ENCODE measurements at regions not wholly inside any gene's neighbourhood (a gene's known extent, or its start where the extent isn't known, plus 50 kb on each side); places are given as distances from the start of the nearest gene placed in this dataset.

GRCh38 chr10:107471911-107472310, 307.4 kb upstream of the SORCS1 start:
- WGBS, 2 donors = 4 to 5% methylated on average over 2 of the region's 2 CpGs
- Histone ChIP-seq H3K27me3 (ENCODE audit: control insufficient read depth in 1 of 2, insufficient read depth in 2 of 2, low read length in 1 of 2) (no peaks in the 10 kb centered on the region), H3K36me3 (ENCODE audit: control insufficient read depth in 1 of 2, insufficient read depth in 2 of 2, low read length in 1 of 2) (no peaks in the 10 kb centered on the region), H3K4me3 (ENCODE audit: low read length in 2 of 2) (no peak overlapping the region), H3K27ac (ENCODE audit: low read depth in 1 of 2, low read length in 2 of 2) (no peak overlapping the region), H3K9me3 (ENCODE audit: control insufficient read depth, low read length) (no peaks in the 10 kb centered on the region), H3K4me1 (ENCODE audit: control insufficient read depth in 1 of 2, insufficient read depth in 2 of 2, low read length in 2 of 2) (no peaks in the 10 kb centered on the region)
- intact Hi-C loops (cut with DNase I) = no loop called here
- no peak for DNase-seq
- no peak for ATAC-seq (ENCODE audit: low FRiP score)

- intact Hi-C loops (cut with DNase I) = no loop called here
- ATAC-seq (ENCODE audit: low FRiP score) (no peak), DNase-seq (no peak)
- H3K4me3 ChIP-seq (ENCODE audit: low read length in 2 of 2) = no peak overlapping the region
- H3K4me1 ChIP-seq (ENCODE audit: control insufficient read depth in 1 of 2, insufficient read depth in 2 of 2, low read length in 2 of 2) = no peaks in the 10 kb centered on the region
- no peak overlapping the region for H3K27ac ChIP-seq (ENCODE audit: low read depth in 1 of 2, low read length in 2 of 2)
- H3K27me3 ChIP-seq (ENCODE audit: control insufficient read depth in 1 of 2, insufficient read depth in 2 of 2, low read length in 1 of 2) = no peaks in the 10 kb centered on the region
- H3K36me3 ChIP-seq (ENCODE audit: control insufficient read depth in 1 of 2, insufficient read depth in 2 of 2, low read length in 1 of 2) = no peaks in the 10 kb centered on the region
- H3K9me3 ChIP-seq (ENCODE audit: control insufficient read depth, low read length) = peaks cover 1% of the 10 kb centered on the region
- WGBS, 2 donors = 37 to 42% methylated on average over 4 of the region's 4 CpGs
Measured at GRCh38 chr10:107453561-107453960, 289.1 kb upstream of the SORCS1 start.

- H3K4me1 ChIP-seq (ENCODE audit: control insufficient read depth in 1 of 2, insufficient read depth in 2 of 2, low read length in 2 of 2) = no peaks in the 10 kb centered on the region
- no peak for DNase-seq
- WGBS, 2 donors = 58 to 70% methylated on average over 4 of the region's 4 CpGs
- no peaks in the 10 kb centered on the region for H3K36me3 ChIP-seq (ENCODE audit: control insufficient read depth in 1 of 2, insufficient read depth in 2 of 2, low read length in 1 of 2)
- intact Hi-C loops (cut with DNase I) = no loop called here
- no peaks in the 10 kb centered on the region for H3K27me3 ChIP-seq (ENCODE audit: control insufficient read depth in 1 of 2, insufficient read depth in 2 of 2, low read length in 1 of 2)
- ATAC-seq (ENCODE audit: low FRiP score) = no peak
- no peak overlapping the region for H3K27ac ChIP-seq (ENCODE audit: low read depth in 1 of 2, low read length in 2 of 2)
- no peaks in the 10 kb centered on the region for H3K9me3 ChIP-seq (ENCODE audit: control insufficient read depth, low read length)
- no peak overlapping the region for H3K4me3 ChIP-seq (ENCODE audit: low read length in 2 of 2)
Measured at GRCh38 chr10:107451047-107451446, 286.5 kb upstream of the SORCS1 start.

GRCh38 chr10:107450056-107450455, 285.6 kb upstream of the SORCS1 start:
- no peak overlapping the region for H3K4me3 ChIP-seq (ENCODE audit: low read length in 2 of 2)
- no peak for DNase-seq
- no peaks in the 10 kb centered on the region for H3K9me3 ChIP-seq (ENCODE audit: control insufficient read depth, low read length)
- ATAC-seq (ENCODE audit: low FRiP score) = no peak
- H3K4me1 ChIP-seq (ENCODE audit: control insufficient read depth in 1 of 2, insufficient read depth in 2 of 2, low read length in 2 of 2) = no peaks in the 10 kb centered on the region
- no peaks in the 10 kb centered on the region for H3K36me3 ChIP-seq (ENCODE audit: control insufficient read depth in 1 of 2, insufficient read depth in 2 of 2, low read length in 1 of 2)
- intact Hi-C loops (cut with DNase I) = no loop called here
- H3K27ac ChIP-seq (ENCODE audit: low read depth in 1 of 2, low read length in 2 of 2) = no peak overlapping the region
- H3K27me3 ChIP-seq (ENCODE audit: control insufficient read depth in 1 of 2, insufficient read depth in 2 of 2, low read length in 1 of 2) = no peaks in the 10 kb centered on the region
- WGBS, 2 donors = 92 to 94% methylated on average over 5 of the region's 5 CpGs

GRCh38 chr10:107444443-107444842, 279.9 kb upstream of the SORCS1 start:
- Histone ChIP-seq H3K36me3 (ENCODE audit: control insufficient read depth in 1 of 2, insufficient read depth in 2 of 2, low read length in 1 of 2) (no peaks in the 10 kb centered on the region), H3K9me3 (ENCODE audit: control insufficient read depth, low read length) (no peaks in the 10 kb centered on the region), H3K4me3 (ENCODE audit: low read length in 2 of 2) (no peak overlapping the region), H3K4me1 (ENCODE audit: control insufficient read depth in 1 of 2, insufficient read depth in 2 of 2, low read length in 2 of 2) (no peaks in the 10 kb centered on the region), H3K27ac (ENCODE audit: low read depth in 1 of 2, low read length in 2 of 2) (no peak overlapping the region), H3K27me3 (ENCODE audit: control insufficient read depth in 1 of 2, insufficient read depth in 2 of 2, low read length in 1 of 2) (no peaks in the 10 kb centered on the region)
- intact Hi-C loops (cut with DNase I) = no loop called here
- DNase-seq = no peak
- no peak for ATAC-seq (ENCODE audit: low FRiP score)
- WGBS, 2 donors = 76 to 83% methylated on average over 3 of the region's 3 CpGs

GRCh38 chr10:107443813-107444212, 279.3 kb upstream of the SORCS1 start:
- ATAC-seq (ENCODE audit: low FRiP score) (no peak), DNase-seq (no peak)
- no peak overlapping the region for H3K27ac ChIP-seq (ENCODE audit: low read depth in 1 of 2, low read length in 2 of 2)
- H3K36me3 ChIP-seq (ENCODE audit: control insufficient read depth in 1 of 2, insufficient read depth in 2 of 2, low read length in 1 of 2) = no peaks in the 10 kb centered on the region
- H3K9me3 ChIP-seq (ENCODE audit: control insufficient read depth, low read length) = no peaks in the 10 kb centered on the region
- intact Hi-C loops (cut with DNase I) = no loop called here
- 69 to 81% methylated on average over 2 of the region's 2 CpGs for WGBS, 2 donors
- H3K4me3 ChIP-seq (ENCODE audit: low read length in 2 of 2) = no peak overlapping the region
- no peaks in the 10 kb centered on the region for H3K4me1 ChIP-seq (ENCODE audit: control insufficient read depth in 1 of 2, insufficient read depth in 2 of 2, low read length in 2 of 2)
- H3K27me3 ChIP-seq (ENCODE audit: control insufficient read depth in 1 of 2, insufficient read depth in 2 of 2, low read length in 1 of 2) = no peaks in the 10 kb centered on the region

GRCh38 chr10:107443326-107443725, 278.8 kb upstream of the SORCS1 start:
- 0% methylated on average over 1 of the region's 1 CpG for whole genome bisulfite sequencing, 2 donors
- Histone ChIP-seq H3K4me3 (ENCODE audit: low read length in 2 of 2) (no peak overlapping the region), H3K9me3 (ENCODE audit: control insufficient read depth, low read length) (no peaks in the 10 kb centered on the region), H3K36me3 (ENCODE audit: control insufficient read depth in 1 of 2, insufficient read depth in 2 of 2, low read length in 1 of 2) (no peaks in the 10 kb centered on the region), H3K4me1 (ENCODE audit: control insufficient read depth in 1 of 2, insufficient read depth in 2 of 2, low read length in 2 of 2) (no peaks in the 10 kb centered on the region), H3K27me3 (ENCODE audit: control insufficient read depth in 1 of 2, insufficient read depth in 2 of 2, low read length in 1 of 2) (no peaks in the 10 kb centered on the region), H3K27ac (ENCODE audit: low read depth in 1 of 2, low read length in 2 of 2) (no peak overlapping the region)
- ATAC-seq (ENCODE audit: low FRiP score) (no peak), DNase-seq (no peak)
- intact Hi-C loops (cut with DNase I) = no loop called here

GRCh38 chr10:107442035-107442505, 277.6 kb upstream of the SORCS1 start:
- Histone ChIP-seq H3K27ac (ENCODE audit: low read depth in 1 of 2, low read length in 2 of 2) (no peak overlapping the region), H3K9me3 (ENCODE audit: control insufficient read depth, low read length) (no peaks in the 10 kb centered on the region), H3K36me3 (ENCODE audit: control insufficient read depth in 1 of 2, insufficient read depth in 2 of 2, low read length in 1 of 2) (no peaks in the 10 kb centered on the region), H3K4me3 (ENCODE audit: low read length in 2 of 2) (no peak overlapping the region), H3K27me3 (ENCODE audit: control insufficient read depth in 1 of 2, insufficient read depth in 2 of 2, low read length in 1 of 2) (no peaks in the 10 kb centered on the region), H3K4me1 (ENCODE audit: control insufficient read depth in 1 of 2, insufficient read depth in 2 of 2, low read length in 2 of 2) (no peaks in the 10 kb centered on the region)
- intact Hi-C loops (cut with DNase I) = no loop called here
- WGBS, 2 donors = 77 to 84% methylated on average over 5 of the region's 5 CpGs
- DNase-seq = no peak
- ATAC-seq (ENCODE audit: low FRiP score) = no peak

GRCh38 chr10:107440741-107441140, 276.2 kb upstream of the SORCS1 start:
- 97% methylated on average over 5 of the region's 5 CpGs for WGBS, 2 donors
- H3K9me3 ChIP-seq (ENCODE audit: control insufficient read depth, low read length) = peaks cover 1% of the 10 kb centered on the region
- ATAC-seq (ENCODE audit: low FRiP score) (no peak), DNase-seq (no peak)
- H3K36me3 ChIP-seq (ENCODE audit: control insufficient read depth in 1 of 2, insufficient read depth in 2 of 2, low read length in 1 of 2) = no peaks in the 10 kb centered on the region
- H3K4me3 ChIP-seq (ENCODE audit: low read length in 2 of 2) = no peak overlapping the region
- no peaks in the 10 kb centered on the region for H3K4me1 ChIP-seq (ENCODE audit: control insufficient read depth in 1 of 2, insufficient read depth in 2 of 2, low read length in 2 of 2)
- H3K27ac ChIP-seq (ENCODE audit: low read depth in 1 of 2, low read length in 2 of 2) = no peak overlapping the region
- no peaks in the 10 kb centered on the region for H3K27me3 ChIP-seq (ENCODE audit: control insufficient read depth in 1 of 2, insufficient read depth in 2 of 2, low read length in 1 of 2)
- intact Hi-C loops (cut with DNase I) = no loop called here
